HG03354 (cell line): ENCODE measurements at regions not wholly inside any gene's neighbourhood (a gene's known extent, or its start where the extent isn't known, plus 50 kb on each side); places are given as distances from the start of the nearest gene placed in this dataset.

Experiments used
- ATAC-seq: cut with Tn5 transposase; IDR thresholded peaks from one replicate; pipeline ENCODE4 v1.9.1; 2021; ENCODE audit warnings: mild to moderate bottlenecking; ENCODE audit not compliant: unreplicated experiment, poor library complexity, severe bottlenecking

GRCh38 chr13:40221131-40221459 is 445.3 kb downstream of the FOXO1 start:
- no peak for ATAC-seq

GRCh38 chr13:40221460-40222201 is 444.8 kb downstream of the FOXO1 start:
- no peak for ATAC-seq

- ATAC-seq, result no peak
These were observed 442.9 kb downstream of the FOXO1 start for GRCh38 chr13:40223585-40223984.

- ATAC-seq, result no peak
These were observed 437.9 kb downstream of the FOXO1 start for GRCh38 chr13:40228496-40228895.

- no peak for ATAC-seq
These were observed 437.5 kb downstream of the FOXO1 start for GRCh38 chr13:40228990-40229389.

- ATAC-seq, result no peak
These were observed 435.6 kb downstream of the FOXO1 start for GRCh38 chr13:40230833-40231266.

DNA sequence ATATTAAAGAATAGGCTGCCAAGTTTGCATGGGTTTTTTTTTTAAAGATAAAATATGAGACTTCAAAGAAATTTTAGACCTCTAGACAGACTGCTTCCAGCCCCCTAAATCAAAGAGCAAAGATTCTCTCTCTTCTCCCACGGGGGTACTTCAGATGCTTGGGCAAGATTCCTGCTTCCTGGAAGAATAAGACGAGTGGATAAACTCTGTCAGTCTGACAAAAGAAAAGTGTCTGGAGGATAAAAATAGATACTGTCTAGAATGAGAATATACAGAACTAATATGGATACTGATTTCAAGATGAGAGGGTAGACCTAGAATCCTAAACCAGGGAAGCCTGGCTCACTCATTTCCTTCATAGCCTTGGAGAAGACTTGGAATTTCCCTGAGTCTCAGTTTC is 435.1 kb downstream of the FOXO1 start:
- no peak for ATAC-seq

DNA sequence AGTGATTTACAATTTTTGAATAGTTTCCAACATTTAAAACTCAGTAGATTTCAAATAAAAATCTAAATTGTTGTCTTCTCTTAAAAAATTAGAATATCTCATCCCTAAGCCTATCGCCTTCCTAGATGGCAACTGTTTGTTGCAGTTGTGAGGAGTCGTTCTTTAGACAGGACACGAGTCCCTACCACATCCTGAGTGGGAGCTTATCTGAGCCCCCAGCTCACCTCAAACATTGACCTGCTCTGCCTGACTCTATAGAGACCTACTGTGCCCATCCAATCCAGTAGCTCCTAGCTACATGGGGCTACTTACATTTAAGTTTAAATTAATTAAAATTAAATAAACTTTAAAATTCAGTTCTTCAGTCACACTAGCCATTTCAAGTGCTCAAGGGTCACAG is 434.7 kb downstream of the FOXO1 start:
- no peak for ATAC-seq

GRCh38 chr13:40232311-40233040 is 434.0 kb downstream of the FOXO1 start:
- no peak for ATAC-seq

- ATAC-seq, result no peak
These were observed 432.7 kb downstream of the FOXO1 start for GRCh38 chr13:40233731-40234195.

DNA sequence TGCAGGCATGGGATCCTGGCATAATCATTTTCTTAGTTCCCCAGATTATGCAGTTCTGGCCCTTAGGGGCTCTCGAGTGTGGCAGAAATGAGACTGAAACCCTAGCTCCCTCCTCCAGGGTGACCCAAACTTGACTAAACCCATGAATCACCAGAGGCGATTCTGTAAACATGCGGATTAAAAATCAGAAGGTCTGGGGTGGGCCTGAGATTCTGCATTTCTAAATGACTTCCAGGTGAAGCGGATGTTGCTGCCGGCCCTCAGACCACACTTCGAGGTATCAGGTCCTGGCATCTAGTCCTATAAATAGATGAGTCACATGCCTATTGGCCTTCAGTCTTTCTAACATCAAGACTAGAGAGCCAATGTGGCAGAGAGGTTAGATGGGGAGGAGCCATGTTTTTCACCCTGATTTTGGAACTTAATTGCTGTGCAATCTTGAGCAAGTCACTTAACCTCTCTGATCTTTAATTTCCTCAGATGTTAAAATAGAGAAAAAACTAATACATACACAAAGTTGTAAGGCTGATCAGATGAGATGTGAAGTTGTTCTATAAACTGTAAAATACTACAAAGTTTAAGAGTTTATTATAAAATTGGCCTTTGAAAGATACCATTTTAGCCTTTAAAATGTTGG is 431.2 kb downstream of the FOXO1 start:
- no peak for ATAC-seq

- no peak for ATAC-seq
These were observed 429.8 kb downstream of the FOXO1 start for GRCh38 chr13:40236566-40237168.

DNA sequence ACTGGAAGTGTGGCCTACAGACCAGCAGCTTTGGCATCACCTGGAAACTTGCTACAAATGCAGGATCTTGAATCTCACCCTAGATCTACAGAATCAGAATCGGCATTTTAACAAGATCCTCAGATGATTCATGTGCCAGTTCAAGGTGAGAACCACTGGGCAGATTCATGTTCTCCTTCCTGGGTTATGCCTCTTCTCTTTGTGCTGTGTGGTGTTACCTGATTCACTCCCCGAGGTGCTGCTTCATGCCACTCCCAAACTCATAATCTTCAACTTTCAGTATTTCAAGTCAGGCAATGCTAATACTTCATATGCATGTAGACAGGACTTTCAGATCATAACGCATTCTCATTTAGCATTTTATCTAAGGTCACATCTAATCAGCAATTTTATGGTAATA is 427.7 kb downstream of the FOXO1 start:
- no peak for ATAC-seq

DNA sequence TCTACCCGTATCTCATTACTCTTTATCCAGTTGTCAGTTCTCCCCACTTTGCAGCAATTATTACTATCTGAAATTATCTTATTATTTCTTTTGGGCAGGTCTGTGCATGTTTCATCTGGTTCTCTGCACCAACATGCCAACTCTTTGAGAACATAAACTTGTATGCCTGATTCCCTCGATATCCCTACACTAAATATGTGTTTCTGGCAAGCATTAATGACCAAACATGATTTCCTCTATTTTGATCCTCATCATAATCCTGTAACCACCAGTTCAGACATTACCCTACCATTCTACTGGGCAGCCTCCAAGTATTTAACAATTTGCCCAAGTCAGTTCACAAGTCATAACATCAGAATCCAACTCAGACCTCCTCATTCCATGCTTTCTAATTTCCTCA is 426.1 kb downstream of the FOXO1 start:
- no peak for ATAC-seq

DNA sequence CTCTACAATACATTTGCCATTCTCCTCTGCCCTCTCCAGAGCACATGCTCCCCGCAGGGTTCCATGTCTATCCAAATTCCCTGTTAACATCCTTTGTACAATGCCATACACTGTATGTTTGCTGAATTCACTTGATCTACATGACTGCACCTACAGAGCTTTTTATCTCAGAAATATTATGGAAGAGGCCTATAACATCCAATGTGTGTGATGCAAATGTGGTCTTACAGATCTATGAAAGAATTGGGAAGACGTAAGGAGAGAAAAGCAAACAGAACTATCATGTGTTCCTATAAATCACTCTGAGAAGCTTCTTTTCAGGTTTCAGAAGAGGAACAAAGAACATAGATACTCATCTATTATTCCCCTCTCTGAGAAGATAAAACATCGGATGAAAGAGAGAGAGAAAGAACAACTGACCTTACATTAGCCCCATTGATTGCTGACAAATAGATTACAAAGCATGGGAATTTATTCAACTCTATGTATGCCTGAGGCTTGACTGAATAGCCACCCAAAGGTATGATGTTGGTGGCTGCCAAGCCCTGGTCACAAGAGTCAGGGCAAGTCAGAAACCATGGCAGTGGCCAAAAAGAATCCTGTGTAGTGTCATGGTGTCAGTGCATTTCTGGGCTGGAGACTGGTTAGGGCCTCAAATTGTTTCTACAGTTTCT is 425.2 kb downstream of the FOXO1 start:
- ATAC-seq, result no peak

DNA sequence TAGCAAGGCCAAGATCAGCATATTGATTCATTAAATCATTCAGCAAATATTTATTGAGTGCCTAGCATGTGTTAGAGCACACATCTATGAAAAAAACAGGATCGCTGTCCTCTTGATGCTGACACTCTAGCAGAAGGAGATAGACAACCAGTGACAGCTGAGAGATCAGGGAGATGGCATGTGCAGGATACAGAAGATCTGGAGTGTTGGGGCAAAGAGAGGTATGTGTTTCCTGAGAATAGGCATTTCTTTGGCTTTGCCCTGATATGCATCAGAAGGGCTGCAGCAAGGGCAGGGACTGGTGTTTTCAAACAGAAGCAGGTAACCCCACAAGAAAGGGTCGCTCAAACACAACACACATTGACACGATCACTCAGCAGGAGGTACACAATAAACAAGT is 423.4 kb downstream of the FOXO1 start:
- ATAC-seq, result no peak

DNA sequence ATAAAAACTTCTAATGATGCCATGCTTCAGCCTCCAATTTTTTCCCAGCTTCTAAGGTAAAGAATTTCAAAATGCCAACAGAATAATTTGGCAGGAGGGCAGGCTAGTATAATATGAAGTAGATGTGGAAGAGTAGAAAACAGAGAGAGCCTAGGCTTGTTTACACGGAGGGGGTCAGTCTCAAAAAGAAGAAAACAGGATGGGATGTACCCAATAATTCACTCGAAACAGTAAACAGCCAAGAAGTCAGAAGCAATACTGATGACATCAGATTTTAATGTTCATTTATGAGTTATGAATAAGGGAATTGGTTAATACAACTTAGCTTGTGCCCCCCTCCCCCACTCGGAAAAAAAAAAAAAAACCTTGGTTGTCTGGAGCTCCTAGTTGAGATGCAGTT is 422.5 kb downstream of the FOXO1 start:
- ATAC-seq, result no peak

DNA sequence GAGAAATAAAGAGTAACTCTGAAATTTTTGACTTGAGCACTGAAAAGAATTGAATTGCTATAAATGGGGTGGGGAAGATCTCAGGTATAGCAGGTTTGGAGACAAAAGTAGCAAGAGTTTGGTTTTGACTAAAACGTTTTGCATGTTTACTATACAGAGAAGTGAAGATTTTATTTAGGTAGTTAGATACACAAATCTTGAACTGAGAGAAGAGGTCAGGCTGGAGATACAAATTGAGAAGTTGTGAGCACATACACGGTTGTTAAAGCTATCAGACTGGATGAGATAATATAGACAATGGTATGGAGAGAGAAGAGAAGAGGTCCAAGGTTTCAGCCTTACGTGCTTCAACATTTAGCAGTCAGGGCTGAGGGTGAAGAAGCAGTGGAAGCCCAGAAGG is 420.9 kb downstream of the FOXO1 start:
- ATAC-seq, result no peak

- ATAC-seq, result no peak
These were observed 418.6 kb downstream of the FOXO1 start for GRCh38 chr13:40247845-40248244.
